ENCODE measurements at regions not wholly inside any gene's neighbourhood (a gene's known extent, or its start where the extent isn't known, plus 50 kb on each side); places are given as distances from the start of the nearest gene placed in this dataset.

- H3K4me3 Mint-ChIP-seq, result no peak overlapping the region
- no peak for DNase-seq
- H3K27me3 Mint-ChIP-seq, result no peaks in the 10 kb centered on the region
- H3K9me3 Mint-ChIP-seq, result no peaks in the 10 kb centered on the region
- H3K27ac Mint-ChIP-seq, result no peak overlapping the region
- POLR2A ChIA-PET, result no interaction called here
- H3K4me1 Mint-ChIP-seq, result no peaks in the 10 kb centered on the region
- CTCF ChIA-PET, result no interaction called here
- no peaks in the 10 kb centered on the region for H3K36me3 Mint-ChIP-seq (ENCODE audit: low read depth)
Measured at GRCh38 chr12:67433385-67434175, 164.4 kb downstream of the CAND1 start.

DNA sequence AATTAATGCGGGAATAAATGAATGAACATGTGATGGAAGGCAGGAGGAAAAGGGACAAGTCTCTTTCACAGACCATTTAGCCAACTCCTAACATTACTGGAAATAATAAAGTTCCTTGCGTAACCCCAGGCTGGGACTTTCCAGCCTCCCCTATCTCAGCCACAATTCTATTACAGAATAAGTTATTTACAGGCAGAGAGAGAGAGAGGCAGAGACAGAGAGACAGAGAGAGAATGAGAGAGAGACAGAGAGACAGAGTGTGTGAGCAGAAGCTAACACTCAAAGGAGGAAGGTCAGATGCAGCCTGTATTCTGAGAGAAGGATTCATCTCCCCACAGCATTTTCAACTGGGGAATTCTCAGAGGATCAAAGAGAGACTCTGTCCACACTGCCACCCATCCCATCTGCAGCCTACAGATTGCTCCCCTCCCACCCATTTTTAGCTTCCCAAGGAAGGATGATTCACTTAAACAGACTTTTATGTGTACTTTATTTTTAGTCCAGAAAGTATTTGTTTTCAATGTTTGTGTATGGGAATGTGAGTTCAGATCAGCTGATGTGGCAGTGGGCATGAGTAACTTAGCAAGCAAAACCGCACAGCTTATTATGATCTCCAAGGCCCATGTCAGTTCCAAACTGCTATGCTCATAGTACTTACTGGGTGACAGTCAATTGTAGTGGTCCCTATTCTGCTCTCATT lies 165.7 kb downstream of the CAND1 start:
- CTCF ChIA-PET, result interaction anchor here (1.0 kb wide), 1 partner anchor 10 kb away, joined by 4 read pairs; no protein-coding TSS in a partner anchor
- Mint-ChIP-seq H3K9me3 (no peaks in the 10 kb centered on the region), H3K27me3 (no peaks in the 10 kb centered on the region), H3K4me3 (no peak overlapping the region), H3K4me1 (no peaks in the 10 kb centered on the region), H3K27ac (no peak overlapping the region), H3K36me3 (ENCODE audit: low read depth) (no peaks in the 10 kb centered on the region)
- POLR2A ChIA-PET, result interaction anchor here (1.6 kb wide), 1 partner anchor 10 kb away, joined by 4 read pairs; no protein-coding TSS in a partner anchor
- DNase-seq, result no peak

DNA sequence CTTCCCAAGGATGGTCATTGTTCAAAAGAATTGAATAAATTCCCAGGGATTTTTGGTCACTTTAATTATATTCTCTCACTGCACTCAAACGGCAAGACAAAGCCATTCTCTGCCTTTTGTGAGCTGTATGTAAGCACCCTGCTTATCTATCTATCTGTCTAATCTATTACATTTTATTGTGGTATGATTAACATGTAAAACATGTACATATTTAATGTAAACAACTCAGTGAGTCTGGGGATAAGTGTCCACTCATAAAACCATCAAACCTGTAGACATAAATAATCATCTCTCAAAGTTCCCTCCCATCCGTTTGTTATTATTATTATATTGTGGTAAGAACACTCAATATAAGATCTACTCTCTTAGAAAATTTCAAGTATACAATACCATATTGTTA lies 167.1 kb downstream of the CAND1 start:
- H3K36me3 Mint-ChIP-seq (ENCODE audit: low read depth), result no peaks in the 10 kb centered on the region
- no peaks in the 10 kb centered on the region for H3K27me3 Mint-ChIP-seq
- no peaks in the 10 kb centered on the region for H3K9me3 Mint-ChIP-seq
- peaks cover 1% of the 10 kb centered on the region for H3K4me1 Mint-ChIP-seq
- no peak overlapping the region for H3K4me3 Mint-ChIP-seq
- POLR2A ChIA-PET, result interaction anchor here (1.6 kb wide), 1 partner anchor 9 kb away, joined by 4 read pairs; no protein-coding TSS in a partner anchor
- no peak for DNase-seq
- CTCF ChIA-PET, result no interaction called here
- no peak overlapping the region for H3K27ac Mint-ChIP-seq

- CTCF ChIA-PET, result no interaction called here
- DNase-seq, result no peak
- H3K27ac Mint-ChIP-seq, result no peak overlapping the region
- no peaks in the 10 kb centered on the region for H3K27me3 Mint-ChIP-seq
- H3K4me1 Mint-ChIP-seq, result peaks cover 9% of the 10 kb centered on the region
- H3K9me3 Mint-ChIP-seq, result no peaks in the 10 kb centered on the region
- H3K36me3 Mint-ChIP-seq (ENCODE audit: low read depth), result no peaks in the 10 kb centered on the region
- no peak overlapping the region for H3K4me3 Mint-ChIP-seq
- POLR2A ChIA-PET, result no interaction called here
Measured at GRCh38 chr12:67437011-67437410, 167.9 kb downstream of the CAND1 start.

GRCh38 chr12:67439611-67440010 lies 170.5 kb downstream of the CAND1 start:
- CTCF ChIA-PET, result interaction anchor here (1.0 to 2.1 kb wide), 2 partner anchors 84 to 504 kb away, joined by 3 to 8 read pairs; no protein-coding TSS in a partner anchor
- no peaks in the 10 kb centered on the region for H3K27me3 Mint-ChIP-seq
- H3K36me3 Mint-ChIP-seq (ENCODE audit: low read depth), result no peaks in the 10 kb centered on the region
- DNase-seq, result no peak
- no peak overlapping the region for H3K4me3 Mint-ChIP-seq
- POLR2A ChIA-PET, result no interaction called here
- H3K9me3 Mint-ChIP-seq, result no peaks in the 10 kb centered on the region
- no peak overlapping the region for H3K27ac Mint-ChIP-seq
- peaks cover 9% of the 10 kb centered on the region for H3K4me1 Mint-ChIP-seq

- Mint-ChIP-seq H3K4me1 (peaks cover 9% of the 10 kb centered on the region), H3K27me3 (no peaks in the 10 kb centered on the region), H3K9me3 (no peaks in the 10 kb centered on the region), H3K27ac (no peak overlapping the region), H3K4me3 (no peak overlapping the region), H3K36me3 (ENCODE audit: low read depth) (no peaks in the 10 kb centered on the region)
- CTCF ChIA-PET, result interaction anchor here (0.7 to 2.1 kb wide), 5 partner anchors 10 to 501 kb away, joined by 3 to 8 read pairs (median 3); no protein-coding TSS in a partner anchor
- POLR2A ChIA-PET, result no interaction called here
- peak; percentile 83 for DNase-seq
Measured at GRCh38 chr12:67441736-67442346, 172.7 kb downstream of the CAND1 start.

DNA sequence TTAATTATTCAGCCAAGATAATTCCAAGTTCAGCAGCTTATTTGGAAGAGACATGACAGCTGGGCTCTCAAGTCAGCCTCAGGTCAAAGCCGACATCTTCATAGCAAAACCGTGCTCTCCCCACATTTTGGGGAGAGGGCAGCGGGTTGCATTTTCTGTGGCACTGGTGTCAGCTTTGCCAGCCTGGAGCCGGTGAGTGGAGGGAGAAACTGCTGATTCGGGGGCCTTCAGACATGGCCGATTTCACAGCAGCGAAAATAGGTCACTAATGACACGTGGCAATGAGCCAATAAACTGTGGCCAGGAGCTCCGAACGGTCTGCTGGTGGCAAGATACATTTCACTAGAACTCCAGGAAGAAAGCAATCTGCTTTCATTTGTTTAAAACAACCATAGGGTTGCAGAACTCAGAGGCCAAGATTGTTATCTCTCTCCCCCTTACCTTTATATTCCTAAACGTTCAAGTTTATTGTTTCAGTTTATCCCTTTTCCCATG lies 173.2 kb downstream of the CAND1 start:
- Mint-ChIP-seq H3K4me1 (peaks cover 9% of the 10 kb centered on the region), H3K36me3 (ENCODE audit: low read depth) (no peaks in the 10 kb centered on the region), H3K4me3 (no peak overlapping the region), H3K27ac (no peak overlapping the region), H3K9me3 (no peaks in the 10 kb centered on the region), H3K27me3 (no peaks in the 10 kb centered on the region)
- ChIA-PET POLR2A (no interaction called here), CTCF (interaction anchor here (1.3 kb wide), 1 partner anchor 501 kb away, joined by 5 read pairs; no protein-coding TSS in a partner anchor)
- no peak for DNase-seq

- Mint-ChIP-seq H3K4me1 (peaks cover 9% of the 10 kb centered on the region), H3K9me3 (no peaks in the 10 kb centered on the region), H3K27me3 (no peaks in the 10 kb centered on the region), H3K4me3 (no peak overlapping the region), H3K27ac (no peak overlapping the region), H3K36me3 (ENCODE audit: low read depth) (no peaks in the 10 kb centered on the region)
- DNase-seq, result no peak
- POLR2A ChIA-PET, result no interaction called here
- CTCF ChIA-PET, result no interaction called here
Measured at GRCh38 chr12:67442896-67443295, 173.7 kb downstream of the CAND1 start.

GRCh38 chr12:67444542-67444941 lies 175.4 kb downstream of the CAND1 start:
- H3K27ac Mint-ChIP-seq, result no peak overlapping the region
- peaks cover 15% of the 10 kb centered on the region for H3K4me1 Mint-ChIP-seq
- H3K36me3 Mint-ChIP-seq (ENCODE audit: low read depth), result no peaks in the 10 kb centered on the region
- ChIA-PET CTCF (no interaction called here), POLR2A (interaction anchor here (1.5 kb wide), 1 partner anchor 9 kb away, joined by 4 read pairs; no protein-coding TSS in a partner anchor)
- no peaks in the 10 kb centered on the region for H3K9me3 Mint-ChIP-seq
- H3K4me3 Mint-ChIP-seq, result no peak overlapping the region
- DNase-seq, result no peak
- no peaks in the 10 kb centered on the region for H3K27me3 Mint-ChIP-seq

DNA sequence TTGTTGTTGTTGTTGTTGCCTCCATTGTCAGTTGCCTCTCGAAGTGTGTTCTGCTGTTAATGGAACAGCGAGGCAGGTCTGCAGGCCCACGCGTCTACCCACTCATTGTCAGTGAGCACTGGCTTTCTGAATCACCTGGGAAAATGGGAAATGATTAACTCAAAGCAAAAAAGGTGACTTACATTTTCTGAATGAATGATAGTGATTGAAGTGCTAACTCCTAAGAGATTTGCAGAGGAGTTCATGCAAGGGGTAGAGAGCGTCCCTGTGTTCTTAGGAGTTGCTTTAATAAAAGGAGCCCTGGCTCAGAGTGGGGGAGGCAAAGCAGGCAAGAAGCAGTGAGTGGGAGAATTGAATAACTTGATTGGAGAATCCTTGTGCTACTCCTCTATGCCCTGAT lies 177.6 kb downstream of the CAND1 start:
- peaks cover 22% of the 10 kb centered on the region for H3K4me1 Mint-ChIP-seq

DNA sequence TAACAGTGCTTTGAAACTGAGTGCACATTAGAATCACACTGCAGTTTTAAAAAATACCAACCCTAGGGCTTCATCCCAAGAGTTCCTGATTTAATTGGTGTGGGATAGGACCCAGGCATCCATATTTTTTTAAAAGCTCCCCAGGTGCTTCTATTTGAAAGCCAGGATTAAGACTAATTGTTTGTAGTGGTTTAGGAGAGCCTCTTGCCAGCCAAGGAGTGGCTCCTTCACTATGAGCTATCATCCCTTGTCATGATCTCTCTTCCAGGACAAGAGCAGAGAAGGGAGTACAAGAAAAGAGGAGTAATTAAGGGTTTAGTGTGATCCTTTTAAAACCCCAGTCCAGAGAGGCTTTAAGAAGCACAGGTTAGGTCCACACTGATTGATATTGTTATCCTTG lies 178.0 kb downstream of the CAND1 start:
- Mint-ChIP-seq H3K4me1 (peaks cover 24% of the 10 kb centered on the region), H3K36me3 (ENCODE audit: low read depth) (peaks cover 8% of the 10 kb centered on the region), H3K4me3 (no peak overlapping the region), H3K27ac (no peak overlapping the region), H3K9me3 (peaks cover 8% of the 10 kb centered on the region), H3K27me3 (no peaks in the 10 kb centered on the region)
- ChIA-PET POLR2A (no interaction called here), CTCF (no interaction called here)
- no peak for DNase-seq

More for the DNA sequence above, 177.6 kb downstream of the CAND1 start:
- peaks cover 8% of the 10 kb centered on the region for H3K36me3 Mint-ChIP-seq (ENCODE audit: low read depth)
- H3K9me3 Mint-ChIP-seq, result peaks cover 8% of the 10 kb centered on the region
- DNase-seq, result no peak
- no peak overlapping the region for H3K27ac Mint-ChIP-seq
- ChIA-PET CTCF (no interaction called here), POLR2A (no interaction called here)
- H3K4me3 Mint-ChIP-seq, result no peak overlapping the region
- no peaks in the 10 kb centered on the region for H3K27me3 Mint-ChIP-seq

DNA sequence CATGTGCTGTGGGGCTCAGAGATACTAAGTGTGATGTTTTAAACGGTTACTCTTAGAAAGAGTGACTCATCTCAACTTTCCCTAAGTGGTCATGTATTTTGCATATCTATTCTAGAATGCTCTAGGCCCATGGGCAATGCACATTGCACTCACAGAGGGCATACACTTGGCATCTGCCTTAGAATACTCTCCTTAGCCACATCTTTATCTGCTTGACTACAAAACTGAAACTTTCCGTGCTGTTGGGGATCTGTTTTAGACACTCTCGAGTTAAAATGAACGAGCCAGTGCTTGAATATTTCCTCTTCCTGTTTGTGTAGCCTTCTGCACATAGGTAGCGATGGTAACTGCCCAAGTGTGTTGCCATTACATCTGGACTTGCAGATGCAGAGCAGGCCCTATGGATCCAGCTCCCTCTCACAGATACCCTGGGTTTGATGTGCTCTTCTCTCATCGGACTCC lies 180.5 kb downstream of the CAND1 start:
- H3K27me3 Mint-ChIP-seq, result peaks cover 4% of the 10 kb centered on the region
- peak overlapping the region; percentile 33 for H3K27ac Mint-ChIP-seq
- peaks cover 8% of the 10 kb centered on the region for H3K36me3 Mint-ChIP-seq (ENCODE audit: low read depth)
- DNase-seq, result no peak
- POLR2A ChIA-PET, result interaction anchor here (1.2 kb wide), 1 partner anchor 199 kb away, joined by 3 read pairs; the partner anchor contains the start of gene DYRK2
- H3K4me3 Mint-ChIP-seq, result no peak overlapping the region
- peaks cover 8% of the 10 kb centered on the region for H3K9me3 Mint-ChIP-seq
- peaks cover 29% of the 10 kb centered on the region for H3K4me1 Mint-ChIP-seq
- CTCF ChIA-PET, result no interaction called here

DNA sequence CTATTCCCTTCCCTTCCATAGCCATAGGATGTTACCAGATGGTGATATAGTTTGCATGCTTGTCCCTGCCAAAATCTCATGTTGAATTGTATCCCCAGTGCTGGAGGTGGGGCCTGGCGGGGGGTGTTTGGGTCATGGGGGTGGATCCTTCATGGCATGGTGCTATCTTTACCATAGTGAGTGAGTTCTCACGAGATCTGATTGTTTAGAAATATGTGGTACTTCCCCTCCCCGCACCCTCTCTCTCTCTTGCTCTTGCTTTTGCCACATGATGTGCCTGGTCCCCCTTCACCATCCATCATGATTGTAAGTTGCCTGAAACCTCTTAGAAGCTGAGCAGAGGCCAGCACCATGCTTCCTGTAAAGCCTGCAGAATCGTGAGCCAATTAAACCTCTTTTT lies 181.3 kb downstream of the CAND1 start:
- no peak overlapping the region for H3K4me3 Mint-ChIP-seq
- H3K27me3 Mint-ChIP-seq, result peaks cover 4% of the 10 kb centered on the region
- peaks cover 29% of the 10 kb centered on the region for H3K4me1 Mint-ChIP-seq
- DNase-seq, result no peak
- H3K9me3 Mint-ChIP-seq, result peaks cover 8% of the 10 kb centered on the region
- CTCF ChIA-PET, result no interaction called here
- H3K27ac Mint-ChIP-seq, result no peak overlapping the region
- H3K36me3 Mint-ChIP-seq (ENCODE audit: low read depth), result peaks cover 8% of the 10 kb centered on the region
- POLR2A ChIA-PET, result interaction anchor here (1.2 kb wide), 1 partner anchor 198 kb away, joined by 3 read pairs; the partner anchor contains the start of gene DYRK2

All from activated CD4-positive, alpha-beta memory T cell treated with anti-CD3 and anti-CD28 coated beads, Interleukin-2, amount 10 ng/mL, durations not matched to agents 7 days and 5 days (primary cell).